K562 (cell line): ENCODE measurements at regions not wholly inside any gene's neighbourhood (a gene's known extent, or its start where the extent isn't known, plus 50 kb on each side); places are given as distances from the start of the nearest gene placed in this dataset.

ENCODE experiments used
- ATAC-seq: fragments of 200-7000 bp; cut with Tn5 transposase; 3 replicates; pipeline ENCODE4 v1.9.1; 2020; ENCODE audit warnings: moderate library complexity
- BruUV-seq: library from RNA; stranded (reverse); fragments of 400-500 nt; replicated peaks from 2 replicates; lab custom pipeline; 2021; lab: Mats Ljungman, UMichigan
- CTCF ChIA-PET: fragments of 300-600 bp; formaldehyde crosslinking; extraction: SDS; loops from one replicate; lab custom pipeline; 2021; ENCODE audit warnings: low intra/inter-chr PET ratio; lab: Yijun Ruan, JAX
- POLR2A ChIA-PET: fragments of 300-600, 350-650 bp; sonication (Branson Sonifier 250); formaldehyde crosslinking; extraction: SDS; loops from one replicate; lab custom pipeline; 2021; ENCODE audit warnings: antibody characterized with exemption, inconsistent platforms; lab: Yijun Ruan, JAX
- DNase-seq, 4 experiments: peaks; one replicate each; pipeline versions ENCODE4 v3.0.0 to v3.0.0-alpha.2; 2011 to 2018; ENCODE audit warnings: low spot score in 3 of 4, mixed read lengths in 3 of 4; ENCODE audit errors: extremely low read depth in 1 of 4
- FAIRE-seq: peaks from 2 replicates; lab custom pipeline; 2011; peaks lifted over from hg19 to GRCh38; lab: Jason Lieb, UNC
- H2AFZ ChIP-seq: 2 replicates; pipeline ENCODE4 v1.6.0; 2011; ENCODE audit warnings: low read depth, low read length, control low read depth, inconsistent platforms
- H3K27ac ChIP-seq: fragments of 200-600 bp; 3 replicates; pipeline ENCODE4 v1.8.0; 2011; ENCODE audit warnings: low read depth, mild to moderate bottlenecking, control low read depth, inconsistent platforms, low read length, moderate library complexity, mixed read lengths; ENCODE audit errors: extremely low read depth
- H3K27me3 ChIP-seq, 2 experiments: fragments of 300-600 bp in 1 of 2; 2 replicates in 1 of 2; 3 replicates in 1 of 2; pipeline versions ENCODE4 v1.6.0 to v1.8.0; 2011; ENCODE audit warnings: inconsistent platforms in 2 of 2, low read length in 2 of 2, mild to moderate bottlenecking in 1 of 2, mixed read lengths in 1 of 2, moderate library complexity in 1 of 2; ENCODE audit not compliant: control insufficient read depth in 2 of 2, insufficient read depth in 2 of 2
- H3K36me3 ChIP-seq: fragments of 300-600 bp; 3 replicates; pipeline ENCODE4 v1.8.0; 2011; ENCODE audit warnings: mild to moderate bottlenecking, low read length, inconsistent platforms; ENCODE audit not compliant: control insufficient read depth, insufficient read depth
- H3K4me1 ChIP-seq, 2 experiments: fragments of 200-600 bp in 1 of 2; replicated peaks in 1 of 2; 2 replicates in 1 of 2; 3 replicates in 1 of 2; pipeline versions ENCODE4 v1.5.1 to v1.8.0; 2011; ENCODE audit warnings: inconsistent platforms in 2 of 2, low read length in 2 of 2, mild to moderate bottlenecking in 1 of 2, mixed read lengths in 1 of 2, moderate library complexity in 1 of 2; ENCODE audit not compliant: control insufficient read depth in 2 of 2, insufficient read depth in 2 of 2
- H3K4me2 ChIP-seq: 2 replicates; pipeline ENCODE4 v1.6.1; 2011; ENCODE audit warnings: low read length, control low read depth, inconsistent platforms, mixed read lengths; ENCODE audit not compliant: insufficient read depth
- H3K4me3 ChIP-seq: fragments of 200-600 bp; sonication (generic), shearing (Covaris generic); 2 replicates; pipeline ENCODE4 v1.5.1; 2016; ENCODE audit warnings: control low read depth, inconsistent platforms
- H3K79me2 ChIP-seq: fragments of 200-600 bp; 3 replicates; pipeline ENCODE4 v1.8.0; 2011; ENCODE audit warnings: low read length, inconsistent platforms; ENCODE audit not compliant: control insufficient read depth, insufficient read depth
- H3K9ac ChIP-seq, 2 experiments: 2 replicates each; pipeline versions ENCODE4 v1.6.0 to v1.6.1; 2011; ENCODE audit warnings: low read depth in 2 of 2, low read length in 2 of 2, control low read depth in 1 of 2, inconsistent platforms in 1 of 2, mild to moderate bottlenecking in 1 of 2, mixed read lengths in 1 of 2; ENCODE audit not compliant: insufficient read depth in 1 of 2
- H3K9me1 ChIP-seq: one replicate; pipeline ENCODE4 v1.6.0; 2011; ENCODE audit warnings: inconsistent platforms, mild to moderate bottlenecking, low read length, moderate library complexity; ENCODE audit not compliant: control insufficient read depth, insufficient read depth
- H3K9me3 ChIP-seq: replicated peaks from 2 replicates; pipeline ENCODE4 v1.5.1; 2011; ENCODE audit warnings: low read depth, low read length, inconsistent platforms; ENCODE audit not compliant: control insufficient read depth, insufficient read depth
- H4K20me1 ChIP-seq: replicated peaks from 2 replicates; pipeline ENCODE4 v1.6.1; 2011; ENCODE audit warnings: low read length, inconsistent platforms, mixed read lengths; ENCODE audit not compliant: control insufficient read depth, insufficient read depth
- ESRRB ChIP-seq: fragments of 250-450 bp; sonication (Bioruptor Pico); IDR thresholded peaks from 2 replicates; pipeline ENCODE4 v1.5.0; 2020; ENCODE audit warnings: mild to moderate bottlenecking, moderate library complexity, borderline replicate concordance
- ETV5 ChIP-seq: sonication (generic); formaldehyde crosslinking; IDR thresholded peaks from 2 replicates; pipeline ENCODE4 v1.4.0; 2020; ENCODE audit warnings: low read depth, mild to moderate bottlenecking, missing genetic modification reagents
- GTF2F1 ChIP-seq: IDR thresholded peaks from 2 replicates; pipeline ENCODE4 v1.6.1; 2011; ENCODE audit warnings: low read depth, low read length, improper control_type of control experiment
- ZNF280B ChIP-seq: fragments of 250-450 bp; sonication (Bioruptor Pico); IDR thresholded peaks from 2 replicates; pipeline ENCODE4 v1.5.1; 2021; ENCODE audit warnings: mild to moderate bottlenecking
- ZNF76 ChIP-seq: fragments of 250-450 bp; sonication (Bioruptor Pico); IDR thresholded peaks from 2 replicates; pipeline ENCODE4 v1.4.0; 2020; ENCODE audit warnings: mild to moderate bottlenecking, moderate library complexity, borderline replicate concordance
- WGBS: fragments of 100-300 bp; shearing (Covaris generic); methylation state at CpG from one replicate; pipeline ENCODE4 v1.1.6; 2016; ENCODE audit warnings: low coverage, mixed read lengths; ENCODE audit not compliant: insufficient coverage; ENCODE audit errors: missing lambda C conversion rate; 5-methylcytosine and 5-hydroxymethylcytosine counted together
- in situ Hi-C: fragments of 300-500 bp; cut with MboI; formaldehyde crosslinking; loops from 4 replicates; pipeline ENCODE4 v1.15.0; 2018; ENCODE audit warnings: inconsistent platforms, mixed read lengths
- intact Hi-C: fragments of 100-400 bp; cut with micrococcal nuclease; formaldehyde crosslinking; loops from 2 replicates; pipeline ENCODE4 v1.14.2; 2022

DNA sequence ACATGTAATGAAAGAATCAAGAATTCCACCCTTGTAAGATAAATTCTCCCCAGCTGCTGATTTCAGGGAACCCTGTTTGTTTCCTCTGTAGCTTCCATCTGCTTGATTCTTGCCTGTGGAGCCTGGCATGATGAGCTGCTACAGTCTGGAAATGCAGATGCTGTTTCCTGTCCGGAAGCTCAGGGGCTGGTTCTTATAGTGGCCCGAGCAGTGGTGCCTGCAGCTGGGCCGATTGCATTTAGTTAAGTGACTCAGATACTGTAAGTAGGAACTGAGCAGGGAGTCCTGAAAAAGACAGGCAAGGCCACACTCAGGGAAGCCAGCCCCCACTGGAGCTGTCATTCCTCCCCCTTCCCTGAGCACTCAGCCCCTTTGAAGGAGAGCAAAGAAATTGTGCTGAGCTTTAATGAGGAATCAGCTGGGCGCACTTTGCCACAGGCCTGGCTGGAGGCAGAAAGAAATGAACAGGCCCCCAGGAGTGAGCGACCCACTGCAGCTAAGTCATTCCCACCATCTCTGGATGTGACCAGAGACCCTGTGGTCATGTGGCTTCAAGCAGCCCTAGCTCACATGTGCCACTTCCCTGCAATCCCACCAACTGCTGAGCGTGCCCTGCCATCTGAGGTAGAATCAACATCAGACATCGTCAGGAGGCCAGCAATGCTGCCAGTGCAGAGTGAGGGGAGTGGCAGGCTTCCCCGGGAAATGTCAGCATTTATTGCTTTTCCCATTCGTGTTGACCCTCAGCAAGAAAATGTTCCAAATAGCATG, 206.0 kb upstream of the WWC1 start:
- FAIRE-seq, result no peak
- H3K9ac ChIP-seq, result no peak overlapping the region
- intact Hi-C loops, result no loop called here
- POLR2A ChIA-PET, result no interaction called here
- no peak overlapping the region for H3K4me3 ChIP-seq
- H3K36me3 ChIP-seq, result no peaks in the 10 kb centered on the region
- H2AFZ ChIP-seq, result no peak overlapping the region
- H3K27ac ChIP-seq, result no peak overlapping the region
- CTCF ChIA-PET, result no interaction called here
- H3K79me2 ChIP-seq, result no peaks in the 10 kb centered on the region
- H3K9me1 ChIP-seq, result no peaks in the 10 kb centered on the region
- no peak for DNase-seq
- no peaks in the 10 kb centered on the region for H3K4me1 ChIP-seq
- H3K27me3 ChIP-seq, result no peaks in the 10 kb centered on the region
- BruUV-seq, result no TSS peak
- H3K9me3 ChIP-seq, result no peaks in the 10 kb centered on the region
- H4K20me1 ChIP-seq, result no peaks in the 10 kb centered on the region
- in situ Hi-C loops, result no loop called here
- no peak for ATAC-seq
- WGBS, result 2% methylated on average over 8 of the region's 9 CpGs
- TF ChIP-seq ZNF76 (CRISPR knock-in tag) (no peak), ESRRB (CRISPR knock-in tag) (no peak), ZNF280B (no peak), GTF2F1 (no peak), ETV5 (no peak)
- no peak overlapping the region for H3K4me2 ChIP-seq
